ENCODE measurements at regions not wholly inside any gene's neighbourhood (a gene's known extent, or its start where the extent isn't known, plus 50 kb on each side); places are given as distances from the start of the nearest gene placed in this dataset.
A peak's percentile ranks its signal among the peaks of the same experiment; 100 is the strongest.

- intact Hi-C loops (cut with DNase I): no loop called here
- TF ChIP-seq CTCF (IDR thresholded peaks at IDR 0.05): no peak
- no peak overlapping the region for H3K4me3 ChIP-seq
- no peak overlapping the region for H3K27ac ChIP-seq
- FAIRE-seq (no peak), DNase-seq (no peak), ATAC-seq (no peak)
- WGBS, 2 donors: 92 to 97% methylated on average over 2 of the region's 2 CpGs
- no peaks in the 10 kb centered on the region for H3K27me3 ChIP-seq
- H3K4me1 ChIP-seq: no peaks in the 10 kb centered on the region
- no peaks in the 10 kb centered on the region for H3K36me3 ChIP-seq
- no peaks in the 10 kb centered on the region for H3K9me3 ChIP-seq
These were observed 126.0 kb downstream of the BCOR start for GRCh38 chrX:39971760-39972159.

GRCh38 chrX:39972340-39972739, 125.4 kb downstream of the BCOR start:
- Histone ChIP-seq H3K4me3 (no peak overlapping the region), H3K27ac (no peak overlapping the region), H3K27me3 (no peaks in the 10 kb centered on the region), H3K9me3 (no peaks in the 10 kb centered on the region), H3K4me1 (no peaks in the 10 kb centered on the region), H3K36me3 (no peaks in the 10 kb centered on the region)
- TF ChIP-seq CTCF (IDR thresholded peaks at IDR 0.05): no peak
- FAIRE-seq (no peak), ATAC-seq (no peak), DNase-seq (no peak)
- intact Hi-C loops (cut with DNase I): no loop called here
- WGBS, 2 donors: 76 to 84% methylated on average over 7 of the region's 7 CpGs

- H3K9me3 ChIP-seq: no peaks in the 10 kb centered on the region
- H3K36me3 ChIP-seq: no peaks in the 10 kb centered on the region
- no peak overlapping the region for H3K27ac ChIP-seq
- FAIRE-seq (no peak), ATAC-seq (no peak), DNase-seq (peak in 1 of 6 donors; percentile 59)
- intact Hi-C loops (cut with DNase I): no loop called here
- no peak for TF ChIP-seq CTCF (IDR thresholded peaks at IDR 0.05)
- H3K27me3 ChIP-seq: no peaks in the 10 kb centered on the region
- WGBS, 2 donors: 82 to 90% methylated on average over 8 of the region's 8 CpGs
- H3K4me3 ChIP-seq: no peak overlapping the region
- no peaks in the 10 kb centered on the region for H3K4me1 ChIP-seq
These were observed 123.9 kb downstream of the BCOR start for GRCh38 chrX:39973810-39974209.

DNA sequence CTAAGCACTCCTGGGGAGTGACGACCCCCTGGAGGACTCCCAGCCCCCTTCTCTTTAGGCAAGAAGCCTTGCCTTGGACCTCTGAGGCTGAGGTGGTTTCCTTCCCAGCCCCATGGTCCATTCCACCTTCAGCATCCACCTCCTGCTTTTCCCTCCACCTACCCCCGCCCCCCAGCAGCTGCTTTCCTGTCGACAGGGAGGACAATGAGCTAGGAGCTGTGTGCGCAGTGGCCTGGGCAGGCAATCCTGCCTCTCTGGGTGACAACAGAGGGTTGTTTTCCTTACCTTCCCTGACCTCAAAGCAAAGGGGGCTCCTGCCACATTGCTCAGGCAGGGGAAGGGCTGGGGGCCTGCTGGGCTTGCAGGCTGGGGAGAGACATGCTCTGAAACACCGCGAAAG, 123.5 kb downstream of the BCOR start:
- H3K27ac ChIP-seq: no peak overlapping the region
- H3K4me3 ChIP-seq: no peak overlapping the region
- ATAC-seq (no peak), DNase-seq (no peak), FAIRE-seq (no peak)
- 59 to 82% methylated on average over 6 of the region's 6 CpGs for WGBS, 2 donors
- no peak for TF ChIP-seq CTCF (IDR thresholded peaks at IDR 0.05)
- H3K9me3 ChIP-seq: no peaks in the 10 kb centered on the region
- intact Hi-C loops (cut with DNase I): no loop called here
- no peaks in the 10 kb centered on the region for H3K36me3 ChIP-seq
- H3K27me3 ChIP-seq: no peaks in the 10 kb centered on the region
- no peaks in the 10 kb centered on the region for H3K4me1 ChIP-seq

DNA sequence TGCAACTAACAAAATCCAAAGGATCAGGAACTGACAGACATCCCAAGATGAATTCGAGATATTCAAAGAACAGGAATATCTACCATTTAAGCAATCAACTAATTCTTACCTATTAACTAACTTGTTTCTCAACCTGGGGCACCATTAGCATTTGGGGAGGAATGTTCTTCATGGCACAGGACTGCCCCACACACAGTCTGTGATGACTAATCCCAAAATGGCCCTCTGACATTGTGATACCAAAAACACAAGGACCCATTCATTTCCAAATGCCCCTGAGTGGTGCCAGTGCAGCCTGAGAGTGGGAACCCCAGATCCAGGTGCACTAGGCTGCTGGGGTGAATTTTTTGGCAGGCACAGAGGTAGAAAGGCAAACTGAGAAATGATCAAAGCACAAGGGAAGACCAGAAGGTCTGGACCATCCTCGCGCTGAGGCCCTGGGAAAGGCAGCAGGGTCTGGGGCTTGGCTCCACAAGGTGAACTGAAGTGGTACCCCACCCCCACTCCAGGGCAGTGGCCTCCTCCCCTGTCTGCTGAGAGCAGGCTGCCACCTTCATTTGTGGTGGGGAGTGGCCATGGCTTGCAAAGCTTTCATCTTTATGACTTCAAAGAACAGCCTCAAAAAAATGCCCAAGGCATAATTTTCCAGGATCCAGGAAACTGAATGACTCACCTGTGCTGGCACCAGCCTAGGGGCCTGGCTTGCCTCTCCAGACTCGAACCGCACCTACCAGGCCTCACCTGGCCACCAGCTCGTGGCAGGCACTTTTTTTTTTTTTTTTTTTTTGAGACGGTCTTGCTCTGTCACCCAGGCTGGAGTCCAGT, 122.4 kb downstream of the BCOR start:
- peak overlapping the region in 1 of 4 donors; percentile 6 for H3K27ac ChIP-seq
- FAIRE-seq: no peak
- intact Hi-C loops (cut with DNase I): no loop called here

More for the DNA sequence above, 122.4 kb downstream of the BCOR start:
- no peaks in the 10 kb centered on the region for H3K27me3 ChIP-seq
- DNase-seq (peak in 4 of 6 donors; percentile 8 to 52 (median 32)), ATAC-seq (peak in 3 of 4 donors; percentile 71 to 92 (median 90))
- H3K4me3 ChIP-seq: no peak overlapping the region
- 61 to 66% methylated on average over 7 of the region's 7 CpGs for WGBS, 2 donors
- H3K9me3 ChIP-seq: no peaks in the 10 kb centered on the region
- TF ChIP-seq CTCF (IDR thresholded peaks at IDR 0.05): no peak
- H3K36me3 ChIP-seq: no peaks in the 10 kb centered on the region
- no peaks in the 10 kb centered on the region for H3K4me1 ChIP-seq
